A673 (cell line): ENCODE measurements at regions not wholly inside any gene's neighbourhood (a gene's known extent, or its start where the extent isn't known, plus 50 kb on each side); places are given as distances from the start of the nearest gene placed in this dataset.

Experiments used
- BruUV-seq: library from RNA; stranded (reverse); fragments of 400-500 nt; replicated peaks from 2 replicates; lab custom pipeline; 2021; lab: Mats Ljungman, UMichigan
- CTCF ChIA-PET: fragments of 300-600 bp; sonication (Branson Sonifier 250); formaldehyde crosslinking; loops from one replicate; lab custom pipeline; 2022; ENCODE audit warnings: antibody characterized with exemption; lab: Charles Lee
- POLR2A ChIA-PET: fragments of 300-600 bp; sonication (Branson Sonifier 250); formaldehyde crosslinking; loops from one replicate; lab custom pipeline; 2022; ENCODE audit warnings: antibody characterized with exemption; ENCODE audit not compliant: low non-redundant PET; lab: Charles Lee
- DNase-seq: peaks from one replicate; pipeline ENCODE4 v3.0.0-alpha.2; 2015; ENCODE audit warnings: low spot score
- H3K27ac ChIP-seq: fragments of 200-600 bp; sonication (generic); 2 replicates; pipeline ENCODE4 v1.5.1; 2016; ENCODE audit warnings: mixed run types, low read depth, mild to moderate bottlenecking, mixed read lengths, antibody characterized with exemption, low read length; ENCODE audit not compliant: poor library complexity, severe bottlenecking
- H3K27me3 ChIP-seq: fragments of 200-600 bp; sonication (generic); replicated peaks from 2 replicates; pipeline ENCODE4 v1.6.1; 2017; ENCODE audit warnings: mixed run types, low read depth, mild to moderate bottlenecking, mixed read lengths, antibody characterized with exemption, low read length; ENCODE audit not compliant: insufficient read depth, poor library complexity
- H3K36me3 ChIP-seq: fragments of 200-600 bp; sonication (generic); 2 replicates; pipeline ENCODE4 v1.6.1; 2016; ENCODE audit warnings: mixed run types, mild to moderate bottlenecking, mixed read lengths, antibody characterized with exemption, low read length; ENCODE audit not compliant: insufficient read depth, poor library complexity, severe bottlenecking
- H3K4me1 ChIP-seq: fragments of 200-600 bp; sonication (generic); 2 replicates; pipeline ENCODE4 v1.6.1; 2017; ENCODE audit warnings: mixed run types, mild to moderate bottlenecking, mixed read lengths, antibody characterized with exemption, low read length; ENCODE audit not compliant: insufficient read depth, poor library complexity, severe bottlenecking
- H3K4me3 ChIP-seq: fragments of 200-600 bp; sonication (generic); 2 replicates; pipeline ENCODE4 v1.5.1; 2016; ENCODE audit warnings: low read depth, mixed run types, mild to moderate bottlenecking, mixed read lengths, low read length; ENCODE audit not compliant: poor library complexity, severe bottlenecking
- H3K9me3 ChIP-seq: fragments of 200-600 bp; sonication (generic); 2 replicates; pipeline ENCODE4 v1.6.1; 2016; ENCODE audit warnings: mixed run types, low read depth, mild to moderate bottlenecking, mixed read lengths, antibody characterized with exemption, low read length; ENCODE audit not compliant: poor library complexity, severe bottlenecking
- EZH2 ChIP-seq: fragments of 200-600 bp; sonication (generic); IDR thresholded peaks from 2 replicates; pipeline ENCODE4 v1.6.1; 2017; ENCODE audit warnings: borderline replicate concordance, low read depth, mild to moderate bottlenecking, mixed read lengths, antibody characterized with exemption, low read length; ENCODE audit not compliant: poor library complexity, severe bottlenecking
- intact Hi-C: fragments of 100-400 bp; cut with micrococcal nuclease; formaldehyde crosslinking; loops from one replicate; pipeline ENCODE4 v1.10.0; 2022; ENCODE audit not compliant: unreplicated experiment
- TF ChIP-seq, protein P1 (sequence below): fragments of 300-800, 200-600 bp; sonication (generic); conservative IDR thresholded peaks from 2 replicates; pipeline ENCODE4 v1.5.1; 2017; ENCODE audit warnings: low read depth, mild to moderate bottlenecking, antibody characterized with exemption, low read length, moderate library complexity, mixed read lengths

DNA sequence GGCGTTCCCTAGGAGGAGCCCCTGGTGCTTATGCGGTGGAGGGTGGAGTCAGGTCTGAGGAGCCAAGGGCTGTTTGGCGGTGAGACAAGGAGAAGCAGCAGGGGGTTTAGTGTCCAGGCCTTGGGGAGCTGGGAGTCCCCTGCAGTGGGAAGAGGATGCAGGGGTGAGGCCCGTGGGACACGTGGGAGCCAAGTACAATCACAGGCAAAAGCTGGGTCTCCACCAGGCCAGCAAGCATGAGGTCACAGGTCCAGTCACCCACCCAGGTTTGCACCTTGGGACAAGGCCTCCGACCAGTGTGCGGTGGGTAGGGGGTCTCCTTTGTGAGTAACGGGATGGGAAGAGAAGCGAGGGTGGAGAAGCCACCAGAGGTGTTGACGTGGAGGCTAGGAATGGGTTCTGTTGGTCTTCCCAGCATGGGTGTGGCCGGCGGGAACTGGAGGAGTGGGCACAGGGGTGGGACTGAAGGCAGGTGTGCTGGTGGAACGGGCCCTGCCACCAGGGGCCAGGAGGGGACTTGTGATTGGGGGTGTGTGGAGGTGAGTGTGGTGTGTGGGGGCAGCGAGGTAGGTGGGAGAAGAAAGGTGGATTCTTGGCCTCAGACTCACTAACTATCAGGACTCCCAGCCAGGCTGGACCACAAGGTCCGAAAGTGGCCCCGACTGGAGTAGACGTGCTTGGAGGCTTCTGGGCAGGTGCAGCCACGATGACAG, 953.6 kb downstream of the TBC1D22A start:
- no TSS peak for BruUV-seq
- intact Hi-C loops = no loop called here
- ChIA-PET POLR2A (no interaction called here), CTCF (no interaction called here)
- no peak for DNase-seq
- Histone ChIP-seq H3K9me3 (no peaks in the 10 kb centered on the region), H3K4me3 (no peak overlapping the region), H3K36me3 (no peaks in the 10 kb centered on the region), H3K27ac (no peak overlapping the region), H3K27me3 (peaks cover 3% of the 10 kb centered on the region), H3K4me1 (no peaks in the 10 kb centered on the region)
- no peak for TF ChIP-seq EZH2
- TF ChIP-seq, protein P1, sequence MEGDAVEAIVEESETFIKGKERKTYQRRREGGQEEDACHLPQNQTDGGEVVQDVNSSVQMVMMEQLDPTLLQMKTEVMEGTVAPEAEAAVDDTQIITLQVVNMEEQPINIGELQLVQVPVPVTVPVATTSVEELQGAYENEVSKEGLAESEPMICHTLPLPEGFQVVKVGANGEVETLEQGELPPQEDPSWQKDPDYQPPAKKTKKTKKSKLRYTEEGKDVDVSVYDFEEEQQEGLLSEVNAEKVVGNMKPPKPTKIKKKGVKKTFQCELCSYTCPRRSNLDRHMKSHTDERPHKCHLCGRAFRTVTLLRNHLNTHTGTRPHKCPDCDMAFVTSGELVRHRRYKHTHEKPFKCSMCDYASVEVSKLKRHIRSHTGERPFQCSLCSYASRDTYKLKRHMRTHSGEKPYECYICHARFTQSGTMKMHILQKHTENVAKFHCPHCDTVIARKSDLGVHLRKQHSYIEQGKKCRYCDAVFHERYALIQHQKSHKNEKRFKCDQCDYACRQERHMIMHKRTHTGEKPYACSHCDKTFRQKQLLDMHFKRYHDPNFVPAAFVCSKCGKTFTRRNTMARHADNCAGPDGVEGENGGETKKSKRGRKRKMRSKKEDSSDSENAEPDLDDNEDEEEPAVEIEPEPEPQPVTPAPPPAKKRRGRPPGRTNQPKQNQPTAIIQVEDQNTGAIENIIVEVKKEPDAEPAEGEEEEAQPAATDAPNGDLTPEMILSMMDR = no peak

DNA sequence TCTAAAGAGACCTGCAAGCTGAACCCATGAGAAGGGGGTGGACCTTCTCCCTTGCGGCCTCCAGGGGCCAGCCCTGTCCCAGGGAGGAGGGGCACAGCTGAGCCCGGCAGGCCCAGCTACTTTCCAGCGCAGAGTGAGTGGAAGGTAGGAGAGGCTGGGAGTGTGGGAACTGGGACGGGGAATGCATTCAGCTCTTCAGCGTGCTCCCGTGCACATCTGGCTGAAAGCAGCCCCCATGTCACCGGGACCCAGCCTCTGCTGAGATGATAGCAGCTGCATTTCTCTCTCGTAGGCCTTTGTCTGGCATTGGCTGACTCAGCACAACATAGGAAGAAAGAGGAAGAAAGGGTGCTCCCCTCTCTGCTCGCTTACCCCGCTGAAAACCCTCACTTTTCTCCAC, 951.5 kb downstream of the TBC1D22A start:
- Histone ChIP-seq H3K9me3 (no peaks in the 10 kb centered on the region), H3K27me3 (no peaks in the 10 kb centered on the region), H3K36me3 (no peaks in the 10 kb centered on the region), H3K27ac (no peak overlapping the region), H3K4me3 (no peak overlapping the region), H3K4me1 (no peaks in the 10 kb centered on the region)
- no TSS peak for BruUV-seq
- ChIA-PET POLR2A (no interaction called here), CTCF (no interaction called here)
- TF ChIP-seq, protein P1 = no peak
- no peak for TF ChIP-seq EZH2
- no peak for DNase-seq
- intact Hi-C loops = no loop called here

DNA sequence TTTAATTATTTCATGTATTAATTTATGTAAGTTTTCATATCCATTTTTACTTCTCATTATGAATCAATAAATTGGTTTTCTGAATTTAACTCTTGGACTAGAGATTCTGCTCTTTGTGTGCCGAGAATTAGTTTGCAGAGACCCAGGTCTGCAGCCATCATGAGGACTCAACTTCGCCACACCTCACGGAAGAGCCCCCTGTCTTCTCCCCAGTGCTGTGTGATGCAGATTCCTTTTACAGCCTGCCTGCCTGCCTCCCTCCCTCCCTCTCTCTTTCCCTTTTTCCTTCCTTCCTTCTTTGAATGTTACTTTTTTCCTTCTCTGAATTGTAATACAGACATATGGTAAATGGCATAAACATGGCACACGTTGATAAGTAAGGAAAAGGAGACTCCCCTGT, 947.7 kb downstream of the TBC1D22A start:
- no peaks in the 10 kb centered on the region for H3K9me3 ChIP-seq
- TF ChIP-seq, protein P1 = no peak
- TF ChIP-seq EZH2 = no peak
- ChIA-PET POLR2A (no interaction called here), CTCF (no interaction called here)
- H3K36me3 ChIP-seq = no peaks in the 10 kb centered on the region
- DNase-seq = no peak
- no peaks in the 10 kb centered on the region for H3K4me1 ChIP-seq
- intact Hi-C loops = no loop called here
- BruUV-seq = no TSS peak
- H3K27me3 ChIP-seq = peaks cover 3% of the 10 kb centered on the region
- no peak overlapping the region for H3K4me3 ChIP-seq
- H3K27ac ChIP-seq = no peak overlapping the region
